NCI-H1417 (cell line): ENCODE measurements at regions not wholly inside any gene's neighbourhood (a gene's known extent, or its start where the extent isn't known, plus 50 kb on each side); places are given as distances from the start of the nearest gene placed in this dataset.

Experiments used
- DNase-seq, 3 experiments: peaks; one replicate each; lab custom pipeline; 2025; lab: John Stamatoyannopoulos, UW

GRCh38 chr5:61823781-61824180 is 482.2 kb upstream of the KIF2A start:
- DNase-seq = peak in 1 of 3 experiments; percentile 24

GRCh38 chr5:61824396-61824795 is 481.6 kb upstream of the KIF2A start:
- DNase-seq = no peak

GRCh38 chr5:61827445-61827975 is 478.5 kb upstream of the KIF2A start:
- no peak for DNase-seq

GRCh38 chr5:61828856-61829255 is 477.1 kb upstream of the KIF2A start:
- DNase-seq = no peak

GRCh38 chr5:61831736-61832135 is 474.3 kb upstream of the KIF2A start:
- DNase-seq = peak in 2 of 3 experiments; percentile 4 to 20

- peak in 1 of 3 experiments; percentile 9 for DNase-seq
Observed at GRCh38 chr5:61837788-61838187, 468.2 kb upstream of the KIF2A start.

- no peak for DNase-seq
Observed at GRCh38 chr5:61840361-61840760, 465.6 kb upstream of the KIF2A start.

- no peak for DNase-seq
Observed at GRCh38 chr5:61842840-61843239, 463.2 kb upstream of the KIF2A start.

- no peak for DNase-seq
Observed at GRCh38 chr5:61850696-61851095, 455.3 kb upstream of the KIF2A start.

- DNase-seq = no peak
Observed at GRCh38 chr5:61854531-61854930, 451.5 kb upstream of the KIF2A start.

- no peak for DNase-seq
Observed at GRCh38 chr5:61860978-61861377, 445.0 kb upstream of the KIF2A start.

- peak in 1 of 3 experiments; percentile 0 for DNase-seq
Observed at GRCh38 chr5:61866930-61867329, 439.1 kb upstream of the KIF2A start.

- DNase-seq = no peak
Observed at GRCh38 chr5:61869333-61869732, 436.7 kb upstream of the KIF2A start.

GRCh38 chr5:61878471-61878870 is 427.5 kb upstream of the KIF2A start:
- DNase-seq = no peak

GRCh38 chr5:61881821-61882487 is 424.1 kb upstream of the KIF2A start:
- DNase-seq = no peak

GRCh38 chr5:61882901-61883500 is 423.0 kb upstream of the KIF2A start:
- DNase-seq = no peak

GRCh38 chr5:61884252-61884855 is 421.7 kb upstream of the KIF2A start:
- no peak for DNase-seq

- no peak for DNase-seq
Observed at GRCh38 chr5:61886214-61886613, 419.8 kb upstream of the KIF2A start.

- no peak for DNase-seq
Observed at GRCh38 chr5:61887271-61887670, 418.7 kb upstream of the KIF2A start.

- DNase-seq = no peak
Observed at GRCh38 chr5:61894046-61894445, 412.0 kb upstream of the KIF2A start.

GRCh38 chr5:61896811-61897210 is 409.2 kb upstream of the KIF2A start:
- no peak for DNase-seq

GRCh38 chr5:61897251-61897650 is 408.8 kb upstream of the KIF2A start:
- DNase-seq = no peak

GRCh38 chr5:61901997-61902396 is 404.0 kb upstream of the KIF2A start:
- DNase-seq = no peak
